GM23338 (cell line): ENCODE measurements at regions not wholly inside any gene's neighbourhood (a gene's known extent, or its start where the extent isn't known, plus 50 kb on each side); places are given as distances from the start of the nearest gene placed in this dataset.

Experiments
- ATAC-seq: fragments of 200-7000 bp; cut with Tn5 transposase; 3 replicates; pipeline ENCODE4 v1.9.1; 2020
- DNase-seq: peaks from one replicate; pipeline ENCODE4 v3.0.0-alpha.2; 2015; ENCODE audit warnings: low spot score
- H2AFZ ChIP-seq: fragments of 200-600 bp; sonication (generic); 2 replicates; pipeline ENCODE4 v1.8.0; 2016; ENCODE audit warnings: antibody characterized with exemption, mild to moderate bottlenecking, moderate library complexity
- H3F3A ChIP-seq: fragments of 200-600 bp; sonication (generic); replicated peaks from 2 replicates; pipeline ENCODE4 v1.8.0; 2017; ENCODE audit warnings: antibody characterized with exemption, mixed run types, low read depth
- H3K27ac ChIP-seq: fragments of 200-600 bp; sonication (generic); 2 replicates; pipeline ENCODE4 v1.6.1; 2016; ENCODE audit warnings: low read depth
- H3K27me3 ChIP-seq: fragments of 200-600 bp; sonication (generic); 2 replicates; pipeline ENCODE4 v1.8.0; 2016; ENCODE audit warnings: mild to moderate bottlenecking, mixed run types, moderate library complexity; ENCODE audit not compliant: insufficient read depth
- H3K36me3 ChIP-seq: fragments of 200-600 bp; sonication (generic); 2 replicates; pipeline ENCODE4 v1.8.0; 2016; ENCODE audit warnings: mild to moderate bottlenecking; ENCODE audit not compliant: insufficient read depth
- H3K4me1 ChIP-seq: fragments of 200-600 bp; sonication (generic); 2 replicates; pipeline ENCODE4 v1.8.0; 2016; ENCODE audit warnings: mild to moderate bottlenecking, moderate library complexity; ENCODE audit not compliant: insufficient read depth
- H3K4me2 ChIP-seq: fragments of 200-600 bp; sonication (generic); 2 replicates; pipeline ENCODE4 v1.7.1; 2017; ENCODE audit warnings: mixed run types
- H3K4me3 ChIP-seq: fragments of 200-600 bp; sonication (generic); 2 replicates; pipeline ENCODE4 v1.6.1; 2016; ENCODE audit warnings: mixed run types
- H3K79me2 ChIP-seq: fragments of 200-600 bp; sonication (generic); replicated peaks from 2 replicates; pipeline ENCODE4 v1.8.0; 2017; ENCODE audit warnings: mild to moderate bottlenecking; ENCODE audit not compliant: insufficient read depth
- H3K9me2 ChIP-seq: fragments of 200-600 bp; sonication (generic); 2 replicates; pipeline ENCODE4 v1.8.0; 2017; ENCODE audit not compliant: insufficient read depth
- H4K20me1 ChIP-seq: fragments of 200-600 bp; sonication (generic); replicated peaks from 2 replicates; pipeline ENCODE4 v1.8.0; 2017; ENCODE audit warnings: mild to moderate bottlenecking; ENCODE audit not compliant: insufficient read depth
- H3K27ac Mint-ChIP-seq: 2 replicates; pipeline ENCODE4 v1.8.0; 2020; ENCODE audit warnings: inconsistent platforms, mild to moderate bottlenecking, moderate library complexity, mixed read lengths
- H3K27me3 Mint-ChIP-seq: 3 replicates; pipeline ENCODE4 v1.8.0; 2022; ENCODE audit warnings: low read depth, mild to moderate bottlenecking, moderate library complexity, mixed read lengths, inconsistent platforms; ENCODE audit not compliant: insufficient read depth, poor library complexity
- H3K36me3 Mint-ChIP-seq: 3 replicates; pipeline ENCODE4 v1.8.0; 2021; ENCODE audit warnings: low read depth, mild to moderate bottlenecking, inconsistent platforms, moderate library complexity, mixed read lengths
- H3K4me1 Mint-ChIP-seq: 3 replicates; pipeline ENCODE4 v1.8.0; 2020; ENCODE audit warnings: mild to moderate bottlenecking, inconsistent platforms, mixed read lengths
- H3K4me3 Mint-ChIP-seq: 3 replicates; pipeline ENCODE4 v1.8.0; 2021; ENCODE audit warnings: moderate library complexity, mild to moderate bottlenecking, inconsistent platforms, mixed read lengths
- H3K9me3 Mint-ChIP-seq: 3 replicates; pipeline ENCODE4 v1.8.0; 2020; ENCODE audit warnings: moderate library complexity, mild to moderate bottlenecking, inconsistent platforms, mixed read lengths
- CREB1 ChIP-seq: fragments of 250-450 bp; sonication (Bioruptor Pico); IDR thresholded peaks from 2 replicates; pipeline ENCODE4 v1.5.0; 2020; ENCODE audit warnings: low read depth, mild to moderate bottlenecking, moderate library complexity
- EZH2 ChIP-seq: fragments of 200-600 bp; sonication (generic); IDR thresholded peaks from one replicate; pipeline ENCODE4 v1.8.0; 2017; ENCODE audit warnings: antibody characterized with exemption, mild to moderate bottlenecking, low read depth; ENCODE audit not compliant: unreplicated experiment
- JUNB ChIP-seq: IDR thresholded peaks from one replicate; pipeline ENCODE4 v1.6.1; 2016; ENCODE audit warnings: antibody characterized with exemption; ENCODE audit not compliant: unreplicated experiment
- NANOG ChIP-seq: IDR thresholded peaks from 2 replicates; pipeline ENCODE4 v1.6.1; 2016; ENCODE audit warnings: antibody characterized with exemption, borderline replicate concordance
- ZNF114 ChIP-seq: fragments of 250-450 bp; sonication (Bioruptor Pico); IDR thresholded peaks from 2 replicates; pipeline ENCODE4 v1.5.0; 2020; ENCODE audit warnings: mild to moderate bottlenecking, moderate library complexity
- ZNF331 ChIP-seq: fragments of 250-450 bp; sonication (Bioruptor Pico); IDR thresholded peaks from 2 replicates; pipeline ENCODE4 v1.5.0; 2020; ENCODE audit warnings: low read depth, mild to moderate bottlenecking, moderate library complexity
- ZNF462 ChIP-seq: fragments of 250-450 bp; sonication (Bioruptor Pico); IDR thresholded peaks from 2 replicates; pipeline ENCODE4 v1.5.0; 2020; ENCODE audit warnings: mild to moderate bottlenecking, moderate library complexity

GRCh38 chr1:218537122-218537913 lies 192.2 kb downstream of the TGFB2 start (continued):
- no peak for TF ChIP-seq ZNF462 (CRISPR knock-in tag)
- TF ChIP-seq ZNF331: no peak
- no peak for TF ChIP-seq ZNF114 (CRISPR knock-in tag)

- Histone ChIP-seq H2AFZ (no peak overlapping the region), H3K36me3 (no peaks in the 10 kb centered on the region), H3K9me2 (peaks cover 5% of the 10 kb centered on the region; the same call in 1 of the 2 replicates), H3K27me3 (no peaks in the 10 kb centered on the region), H3K27ac (no peak overlapping the region), H3K4me1 (no peaks in the 10 kb centered on the region), H3F3A (no peaks in the 10 kb centered on the region), H4K20me1 (no peaks in the 10 kb centered on the region), H3K4me3 (no peak overlapping the region), H3K4me2 (no peak overlapping the region), H3K79me2 (no peaks in the 10 kb centered on the region)
- Mint-ChIP-seq H3K27me3 (peaks cover 1% of the 10 kb centered on the region), H3K27ac (no peak overlapping the region), H3K36me3 (no peaks in the 10 kb centered on the region), H3K4me1 (peaks cover 6% of the 10 kb centered on the region; the same call in 1 of the 3 replicates), H3K4me3 (no peak overlapping the region), H3K9me3 (no peaks in the 10 kb centered on the region)
- ATAC-seq (no peak), DNase-seq (no peak)
- TF ChIP-seq EZH2 (no peak), ZNF114 (CRISPR knock-in tag) (no peak), NANOG (no peak), CREB1 (CRISPR knock-in tag) (no peak), ZNF331 (no peak), ZNF462 (CRISPR knock-in tag) (no peak), JUNB (no peak)
Observed at GRCh38 chr1:218538341-218538740, 193.2 kb downstream of the TGFB2 start.
